ENCODE measurements at regions not wholly inside any gene's neighbourhood (a gene's known extent, or its start where the extent isn't known, plus 50 kb on each side); places are given as distances from the start of the nearest gene placed in this dataset.

DNA sequence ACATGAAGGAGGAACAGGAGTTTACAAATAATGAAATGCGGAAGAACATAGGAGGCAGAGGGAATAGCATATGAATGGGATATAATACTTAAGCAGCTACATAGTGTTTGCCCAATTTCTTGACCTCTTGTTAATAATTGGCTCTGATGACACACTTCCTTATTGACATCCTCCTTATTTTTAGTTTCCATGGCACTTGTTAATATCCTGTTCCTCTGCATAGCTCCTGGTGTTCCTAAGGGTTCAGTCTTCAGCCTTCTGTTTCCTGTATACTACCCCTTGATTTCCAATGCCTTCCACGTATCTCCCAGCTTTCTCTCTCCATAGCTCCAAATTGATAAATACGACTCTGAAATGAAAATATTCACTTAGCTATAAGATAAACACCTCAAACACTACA, 663.8 kb upstream of the API5 start:
- no peak for TF ChIP-seq POLR2AphosphoS5 (IDR thresholded peaks at IDR 0.05)
- TF ChIP-seq, protein P1, sequence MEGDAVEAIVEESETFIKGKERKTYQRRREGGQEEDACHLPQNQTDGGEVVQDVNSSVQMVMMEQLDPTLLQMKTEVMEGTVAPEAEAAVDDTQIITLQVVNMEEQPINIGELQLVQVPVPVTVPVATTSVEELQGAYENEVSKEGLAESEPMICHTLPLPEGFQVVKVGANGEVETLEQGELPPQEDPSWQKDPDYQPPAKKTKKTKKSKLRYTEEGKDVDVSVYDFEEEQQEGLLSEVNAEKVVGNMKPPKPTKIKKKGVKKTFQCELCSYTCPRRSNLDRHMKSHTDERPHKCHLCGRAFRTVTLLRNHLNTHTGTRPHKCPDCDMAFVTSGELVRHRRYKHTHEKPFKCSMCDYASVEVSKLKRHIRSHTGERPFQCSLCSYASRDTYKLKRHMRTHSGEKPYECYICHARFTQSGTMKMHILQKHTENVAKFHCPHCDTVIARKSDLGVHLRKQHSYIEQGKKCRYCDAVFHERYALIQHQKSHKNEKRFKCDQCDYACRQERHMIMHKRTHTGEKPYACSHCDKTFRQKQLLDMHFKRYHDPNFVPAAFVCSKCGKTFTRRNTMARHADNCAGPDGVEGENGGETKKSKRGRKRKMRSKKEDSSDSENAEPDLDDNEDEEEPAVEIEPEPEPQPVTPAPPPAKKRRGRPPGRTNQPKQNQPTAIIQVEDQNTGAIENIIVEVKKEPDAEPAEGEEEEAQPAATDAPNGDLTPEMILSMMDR (IDR thresholded peaks at IDR 0.05) = no peak

All from esophagus muscularis mucosa (tissue), 3 donors.